ENCODE measurements at regions not wholly inside any gene's neighbourhood (a gene's known extent, or its start where the extent isn't known, plus 50 kb on each side); places are given as distances from the start of the nearest gene placed in this dataset.

- no peak for DNase-seq (ENCODE audit: low read depth)
Measured at GRCh38 chr4:3852309-3852708, 86.1 kb downstream of the ADRA2C start.

- no peak for DNase-seq (ENCODE audit: low read depth)
Measured at GRCh38 chr4:3852711-3853110, 86.5 kb downstream of the ADRA2C start.

DNA sequence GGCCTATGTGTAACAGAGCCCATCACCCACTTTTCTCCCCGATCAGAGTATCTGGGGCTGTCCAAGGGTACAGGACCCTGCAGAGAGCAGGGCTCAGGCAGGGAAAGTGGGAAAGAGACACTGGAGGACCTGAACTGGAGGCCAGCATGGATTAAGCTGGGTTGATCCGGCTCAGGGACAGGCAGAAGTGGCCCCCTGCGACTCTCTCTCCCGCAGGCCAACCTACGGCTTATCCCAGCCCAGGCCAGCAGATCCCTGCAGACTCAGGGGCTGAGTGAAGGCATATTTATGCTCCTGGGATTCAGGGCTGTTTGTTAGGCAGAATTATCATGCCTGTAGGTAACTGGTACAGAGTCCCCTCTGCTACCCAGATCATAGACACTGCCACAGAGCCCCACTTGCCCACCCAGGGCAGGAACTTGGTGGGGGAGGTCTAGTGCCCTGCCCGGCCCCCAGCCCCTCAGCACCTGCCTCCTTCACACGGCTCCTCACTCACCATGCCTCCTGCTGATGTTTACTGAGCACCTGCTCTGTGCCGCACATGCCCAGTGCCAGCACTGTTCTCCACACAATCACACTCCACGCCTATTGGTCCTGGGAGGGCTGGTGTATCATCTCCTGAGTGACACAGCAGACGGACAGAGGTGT is 87.3 kb downstream of the ADRA2C start:
- no peak for DNase-seq (ENCODE audit: low read depth)

GRCh38 chr4:3854661-3855060 is 88.5 kb downstream of the ADRA2C start:
- DNase-seq (ENCODE audit: low read depth), result no peak

DNA sequence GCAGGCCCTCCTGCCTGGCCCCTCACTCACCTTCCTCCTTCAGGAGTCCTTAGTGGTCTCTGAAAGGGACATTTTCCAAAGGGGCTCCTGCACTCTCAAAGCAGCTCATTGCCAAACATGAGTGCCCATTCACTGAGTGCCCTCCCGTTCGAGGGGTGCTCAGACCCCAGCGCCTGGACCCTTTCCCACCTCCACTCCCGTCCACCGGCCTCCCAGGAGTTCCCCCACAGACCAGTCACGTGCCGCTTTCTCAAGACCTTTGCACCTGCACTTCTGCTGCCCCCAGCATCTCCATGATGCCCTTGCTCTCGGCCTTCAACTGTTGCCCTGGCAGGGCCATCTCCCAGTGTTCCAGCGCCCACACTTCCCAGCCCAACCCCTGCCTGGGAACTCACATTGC is 89.5 kb downstream of the ADRA2C start:
- no peak for DNase-seq (ENCODE audit: low read depth)

- no peak for DNase-seq (ENCODE audit: low read depth)
Measured at GRCh38 chr4:3856604-3857204, 90.5 kb downstream of the ADRA2C start.

DNA sequence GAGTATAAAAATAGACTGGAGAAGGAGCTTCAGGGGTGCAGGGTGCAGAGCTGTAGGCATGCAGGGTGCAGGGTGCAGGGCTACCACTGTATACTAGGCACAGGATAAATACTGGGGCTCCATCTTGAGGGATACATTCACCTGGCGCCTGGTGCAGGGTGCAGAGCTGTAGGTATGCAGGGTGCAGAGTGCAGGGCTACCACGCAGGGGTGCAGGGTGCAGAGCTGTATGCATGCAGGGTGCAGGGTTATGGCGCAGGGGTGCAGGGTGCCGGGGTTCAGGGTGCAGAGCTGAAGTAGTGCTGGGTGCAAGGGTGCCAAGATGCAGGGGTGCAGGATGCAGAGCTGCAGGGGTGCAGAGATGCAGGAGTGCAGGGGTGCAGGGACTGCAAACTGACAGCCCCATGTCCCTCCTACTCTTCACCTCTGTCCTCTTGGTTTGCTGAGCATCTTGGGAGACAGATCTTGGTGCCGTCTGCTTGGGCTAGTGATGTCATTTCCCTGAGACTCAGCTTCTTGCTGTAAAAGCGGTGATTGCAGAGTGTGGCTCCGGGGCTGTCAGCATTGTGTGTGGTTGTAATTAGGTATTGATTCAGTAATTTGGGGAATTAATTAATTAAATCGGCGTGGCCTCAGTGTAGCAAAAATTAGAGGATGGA is 91.2 kb downstream of the ADRA2C start:
- DNase-seq (ENCODE audit: low read depth), result no peak

GRCh38 chr4:3858046-3858730 is 92.0 kb downstream of the ADRA2C start:
- DNase-seq (ENCODE audit: low read depth), result no peak

- no peak for DNase-seq (ENCODE audit: low read depth)
Measured at GRCh38 chr4:3858765-3859388, 92.7 kb downstream of the ADRA2C start.

DNA sequence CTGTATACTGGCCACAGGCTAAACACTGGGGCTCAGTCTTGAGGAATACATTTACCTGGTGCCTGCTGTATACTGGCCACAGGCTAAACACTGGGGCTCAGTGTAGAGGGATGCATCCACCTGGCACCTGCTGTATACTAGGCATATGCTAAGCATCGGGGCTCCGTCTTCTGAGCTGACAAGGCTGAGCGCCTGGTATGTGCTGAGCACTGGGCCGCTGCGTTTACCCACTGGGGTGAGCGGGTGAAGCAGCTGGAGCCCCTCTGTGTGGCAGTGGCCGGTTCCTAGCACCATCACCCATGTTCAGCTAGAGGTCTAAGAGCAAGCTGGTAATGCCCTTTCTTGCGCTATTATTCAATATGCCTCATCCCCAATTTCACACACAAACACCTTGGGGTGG is 93.4 kb downstream of the ADRA2C start:
- no peak for DNase-seq (ENCODE audit: low read depth)

DNA sequence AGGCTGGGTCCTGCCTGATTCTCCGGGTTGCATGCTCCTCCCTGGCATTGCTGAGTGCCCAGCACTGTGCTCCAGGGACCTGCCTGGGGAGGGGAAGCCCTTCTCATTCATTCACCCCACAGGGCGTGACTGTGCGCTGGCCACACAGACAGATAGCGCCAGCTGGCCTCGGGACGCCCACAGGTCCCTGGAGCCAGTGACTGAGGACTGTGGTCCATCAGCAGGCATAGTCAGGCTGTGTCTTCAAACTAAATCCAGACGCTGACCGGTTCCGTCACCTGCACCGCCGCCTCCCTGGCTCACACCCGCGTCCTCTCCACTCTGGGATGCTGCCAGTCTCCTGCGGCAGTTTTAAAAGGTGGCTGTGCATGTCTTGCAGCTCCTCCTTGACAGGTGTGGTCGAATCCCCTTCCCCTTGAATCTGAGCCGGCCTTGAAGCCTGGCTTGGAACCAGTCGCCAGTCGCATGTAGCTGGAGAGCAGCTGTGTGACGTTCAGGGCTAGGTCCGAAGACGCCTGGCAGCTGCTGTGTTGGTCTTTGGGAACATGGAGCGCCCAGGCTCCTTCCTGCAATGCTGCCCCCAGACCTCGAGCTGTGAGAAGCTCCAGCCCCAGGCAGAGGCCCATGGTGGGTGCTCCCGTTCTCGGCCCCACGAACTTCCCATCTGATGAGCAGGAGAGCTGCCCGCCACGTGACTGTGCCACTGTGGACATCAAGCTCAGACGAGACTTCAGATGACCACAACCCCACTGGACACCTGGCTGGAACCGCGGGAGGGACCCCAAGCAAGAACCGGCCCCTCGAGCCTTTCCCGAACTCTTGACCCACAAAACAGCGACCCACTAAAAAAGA is 94.1 kb downstream of the ADRA2C start:
- no peak for DNase-seq (ENCODE audit: low read depth)

DNA sequence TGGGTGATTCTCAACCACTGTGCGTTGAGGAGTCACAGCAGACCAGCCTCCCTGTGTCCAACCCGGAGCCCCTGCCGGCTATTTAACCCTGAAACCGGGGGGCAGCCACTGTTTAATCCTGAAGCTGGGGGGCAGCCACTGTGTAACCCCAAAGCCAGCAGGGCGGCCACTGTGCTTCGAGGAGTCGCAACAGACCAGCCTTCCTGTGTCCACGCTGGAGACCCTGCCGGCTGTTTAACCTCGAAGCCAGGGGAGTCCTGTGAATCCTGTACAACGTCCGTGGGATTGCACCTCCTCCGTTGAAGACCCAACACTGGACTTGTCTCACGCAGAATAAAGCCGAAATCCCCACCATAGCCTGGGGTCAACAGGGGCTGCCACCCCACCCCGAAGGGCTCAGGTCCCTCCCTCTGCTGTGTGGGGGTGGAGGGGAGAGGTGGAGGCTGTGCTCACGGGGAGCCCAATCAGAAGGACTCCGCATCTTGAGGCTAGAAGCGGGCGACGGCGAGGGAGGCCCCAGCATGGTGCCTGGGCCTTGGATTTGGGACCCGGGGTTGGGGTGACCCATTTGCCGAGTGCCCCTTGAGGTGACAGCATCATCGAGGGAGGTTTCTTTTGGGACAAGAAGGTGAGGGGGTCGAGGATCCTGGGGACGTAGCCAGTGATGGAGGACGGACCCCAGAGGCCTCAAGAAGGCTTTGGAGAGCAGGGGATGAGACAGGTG is 94.9 kb downstream of the ADRA2C start:
- DNase-seq (ENCODE audit: low read depth), result no peak

DNA sequence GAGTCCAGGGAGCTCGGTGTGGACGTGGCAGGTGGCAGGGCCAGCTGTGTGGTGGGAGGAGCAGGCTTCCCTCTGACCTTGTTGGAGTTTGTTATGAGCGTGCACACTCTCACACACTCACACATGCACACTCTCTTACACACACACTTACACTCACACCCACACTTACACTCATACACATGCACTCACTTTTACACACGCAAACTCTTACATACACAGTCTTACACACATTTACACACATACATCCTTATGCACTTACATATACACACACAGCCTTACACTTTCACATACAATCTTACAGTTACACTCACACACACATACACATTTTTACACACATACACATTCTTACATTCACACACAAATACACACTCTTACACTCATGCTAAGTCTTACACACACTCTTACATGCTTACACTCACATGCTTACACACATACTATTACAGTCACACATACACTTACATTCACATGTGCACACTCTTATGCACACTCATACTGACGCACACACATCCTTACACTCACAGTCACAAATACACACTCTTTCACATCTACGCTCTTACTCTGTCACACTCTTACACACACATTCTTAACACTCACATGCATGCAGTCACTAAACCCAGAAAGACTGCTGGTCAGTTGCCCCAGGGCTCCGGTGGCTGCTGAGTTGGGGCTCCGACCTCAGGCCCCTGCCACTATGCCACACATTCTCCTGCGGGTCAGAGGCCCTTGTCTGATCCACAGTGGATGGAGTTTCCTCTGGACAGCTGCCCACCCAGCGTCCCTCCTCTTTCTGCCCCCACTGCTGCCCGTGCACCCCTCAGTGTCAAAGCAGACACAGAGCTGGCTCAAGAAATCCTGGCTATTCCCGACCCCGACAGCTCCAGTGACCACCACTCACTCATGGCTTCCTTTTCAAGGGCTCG is 95.8 kb downstream of the ADRA2C start:
- no peak for DNase-seq (ENCODE audit: low read depth)

- no peak for DNase-seq (ENCODE audit: low read depth)
Measured at GRCh38 chr4:3862640-3863420, 96.6 kb downstream of the ADRA2C start.

DNA sequence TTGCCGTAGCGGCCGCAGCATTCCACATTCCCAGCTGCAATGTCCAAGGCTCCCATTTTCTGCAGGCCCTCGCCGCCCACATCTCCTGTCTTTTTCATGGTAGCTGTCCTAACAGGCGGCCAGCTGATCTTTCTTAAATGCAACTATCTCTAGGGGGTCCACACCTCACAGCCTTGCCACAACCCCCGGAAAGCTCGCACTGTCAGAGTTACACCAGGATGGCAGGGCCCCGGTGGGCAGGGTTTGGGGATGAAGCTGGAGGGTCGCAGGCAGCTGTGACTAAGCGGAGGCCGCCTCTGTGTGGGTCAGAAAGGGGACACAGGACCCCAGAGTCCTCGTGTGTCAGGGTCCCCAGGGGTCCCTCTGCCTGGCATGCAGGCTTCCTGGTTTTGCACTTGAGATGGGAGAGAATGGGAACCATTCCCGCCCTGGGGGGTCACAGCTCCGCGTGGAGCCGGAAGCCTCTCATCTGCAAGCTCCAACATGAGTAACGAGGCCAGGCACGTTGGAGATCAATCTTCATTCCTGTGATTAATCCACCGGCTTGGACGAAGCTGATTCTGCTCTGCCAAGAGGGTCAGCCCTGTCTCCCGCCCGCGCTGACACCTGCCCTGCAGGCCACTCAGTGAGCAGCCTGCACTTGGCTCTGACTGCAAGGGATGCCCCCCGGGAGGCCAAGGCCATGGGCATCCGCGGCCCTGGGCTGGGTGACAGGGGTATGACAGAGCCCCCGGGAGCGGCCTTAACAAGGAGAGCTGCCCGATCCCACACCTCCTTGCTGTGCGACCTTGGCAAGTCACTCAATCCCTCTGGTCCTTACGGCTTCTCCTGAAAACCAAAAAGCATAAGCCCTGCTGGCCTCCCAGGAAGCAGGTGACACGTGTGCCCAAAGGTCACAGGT is 97.9 kb downstream of the ADRA2C start:
- no peak for DNase-seq (ENCODE audit: low read depth)

- DNase-seq (ENCODE audit: low read depth), result no peak
Measured at GRCh38 chr4:3864742-3865721, 98.8 kb downstream of the ADRA2C start.
